Neuron (in vitro differentiated cells): ENCODE measurements at regions not wholly inside any gene's neighbourhood (a gene's known extent, or its start where the extent isn't known, plus 50 kb on each side); places are given as distances from the start of the nearest gene placed in this dataset.
"Not testable (repeated sequence)": the region's sequence is repeated elsewhere in the genome, so short reads cannot be mapped to it uniquely, and the experiment has no call there.

Experiments used
- H2AFZ ChIP-seq: one replicate; pipeline ENCODE4 v1.6.1; 2013; ENCODE audit warnings: low read depth, mild to moderate bottlenecking, inconsistent platforms, low read length, moderate library complexity
- H3K27me3 ChIP-seq: one replicate; pipeline ENCODE4 v1.6.1; 2013; ENCODE audit warnings: low read length; ENCODE audit not compliant: insufficient read depth
- H3K36me3 ChIP-seq: one replicate; pipeline ENCODE4 v1.6.1; 2013; ENCODE audit warnings: low read length; ENCODE audit not compliant: insufficient read depth
- H3K4me1 ChIP-seq: one replicate; pipeline ENCODE4 v1.6.1; 2013; ENCODE audit warnings: low read length; ENCODE audit not compliant: insufficient read depth
- H3K4me3 ChIP-seq: 2 replicates; pipeline ENCODE4 v1.5.1; 2013; ENCODE audit warnings: mild to moderate bottlenecking, low read length, moderate library complexity
- H3K9me3 ChIP-seq: one replicate; pipeline ENCODE4 v1.6.1; 2013; ENCODE audit warnings: low read length

- H3K4me3 ChIP-seq: no peak overlapping the region
- no peaks in the 10 kb centered on the region for H3K9me3 ChIP-seq
- H3K36me3 ChIP-seq: no peaks in the 10 kb centered on the region
- no peaks in the 10 kb centered on the region for H3K27me3 ChIP-seq
- H3K4me1 ChIP-seq: peaks cover 18% of the 10 kb centered on the region
- H2AFZ ChIP-seq: no peak overlapping the region
These were observed 377.7 kb downstream of the KCNRG start for GRCh38 chr13:50392977-50393376.

DNA sequence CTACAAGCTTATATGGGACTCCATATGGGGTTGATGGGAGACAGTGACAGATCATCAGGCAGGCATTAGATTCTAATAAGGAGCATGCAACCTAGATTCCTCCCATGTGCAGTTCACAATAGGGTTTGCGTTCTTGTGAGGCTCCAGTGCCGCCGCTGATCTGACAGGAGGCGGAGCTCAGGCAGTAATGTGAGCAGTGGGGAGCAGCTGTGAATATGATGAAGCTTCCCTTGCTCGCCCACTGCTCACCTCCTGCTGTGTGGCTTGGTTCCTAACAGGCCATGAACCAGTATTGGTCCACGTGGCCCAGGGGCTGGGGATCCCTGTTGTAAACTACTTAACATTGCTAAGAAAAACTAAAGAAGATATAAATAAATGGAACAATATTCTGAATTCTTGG, 378.4 kb downstream of the KCNRG start:
- no peak overlapping the region for H3K4me3 ChIP-seq
- no peaks in the 10 kb centered on the region for H3K9me3 ChIP-seq
- peaks cover 18% of the 10 kb centered on the region for H3K4me1 ChIP-seq
- H3K27me3 ChIP-seq: no peaks in the 10 kb centered on the region
- no peaks in the 10 kb centered on the region for H3K36me3 ChIP-seq
- no peak overlapping the region for H2AFZ ChIP-seq

GRCh38 chr13:50396001-50396400, 380.8 kb downstream of the KCNRG start:
- no peak overlapping the region for H3K4me3 ChIP-seq

DNA sequence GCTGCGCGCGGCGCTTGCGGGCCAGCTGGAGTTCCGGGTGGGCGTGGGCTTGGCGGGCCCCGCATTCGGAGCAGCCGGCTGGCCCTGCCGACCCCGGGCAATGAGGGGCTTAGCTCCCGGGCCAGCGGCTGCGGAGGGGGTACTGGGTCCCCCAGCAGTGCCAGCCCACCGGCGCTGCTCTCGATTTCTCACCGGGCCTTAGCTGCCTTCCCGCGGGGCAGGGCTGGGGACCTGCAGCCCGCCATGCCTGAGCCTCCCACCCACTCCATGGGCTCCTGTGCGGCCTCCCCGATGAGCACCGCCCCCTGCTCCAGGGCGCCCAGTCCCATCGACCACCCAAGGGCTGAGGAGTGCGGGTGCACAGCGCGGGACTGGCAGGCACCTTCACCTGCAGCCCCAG, 381.4 kb downstream of the KCNRG start:
- not testable (repeated sequence) for H2AFZ ChIP-seq, H3K9me3 ChIP-seq, H3K27me3 ChIP-seq, H3K4me3 ChIP-seq, H3K36me3 ChIP-seq
- peaks cover 21% of the 10 kb centered on the region for H3K4me1 ChIP-seq

More at GRCh38 chr13:50396001-50396400, 380.8 kb downstream of the KCNRG start:
- Histone ChIP-seq H2AFZ (no peak overlapping the region), H3K36me3 (no peaks in the 10 kb centered on the region), H3K27me3 (no peaks in the 10 kb centered on the region), H3K4me1 (peaks cover 19% of the 10 kb centered on the region), H3K9me3 (no peaks in the 10 kb centered on the region)

- Histone ChIP-seq H3K27me3 (no peaks in the 10 kb centered on the region), H2AFZ (no peak overlapping the region), H3K9me3 (no peaks in the 10 kb centered on the region), H3K36me3 (no peaks in the 10 kb centered on the region), H3K4me3 (no peak overlapping the region), H3K4me1 (peaks cover 3% of the 10 kb centered on the region)
These were observed 384.9 kb downstream of the KCNRG start for GRCh38 chr13:50400035-50400726.

DNA sequence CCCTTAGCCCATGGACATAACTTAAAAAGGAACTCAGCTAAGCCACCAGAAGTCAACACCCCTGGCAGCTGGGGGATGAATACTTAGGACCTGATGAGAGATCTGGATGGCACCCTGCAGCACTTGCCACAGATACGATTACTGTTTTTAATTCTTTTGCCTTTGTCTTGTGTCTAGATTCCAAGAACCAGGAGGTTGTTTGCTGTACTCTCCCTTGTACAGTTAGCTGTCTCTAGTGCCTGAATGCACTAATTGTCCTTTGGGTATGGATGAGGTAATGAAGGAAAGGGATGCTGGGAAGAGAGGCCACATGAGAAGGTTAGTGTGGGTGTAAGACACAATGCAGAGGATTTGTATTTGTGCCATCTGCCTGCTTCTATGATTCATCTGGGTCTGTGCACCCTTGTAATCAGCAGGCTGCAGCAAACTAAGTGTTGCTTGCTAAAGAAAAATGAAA, 385.8 kb downstream of the KCNRG start:
- Histone ChIP-seq H2AFZ (no peak overlapping the region), H3K27me3 (no peaks in the 10 kb centered on the region), H3K4me3 (no peak overlapping the region), H3K4me1 (peaks cover 3% of the 10 kb centered on the region), H3K9me3 (no peaks in the 10 kb centered on the region), H3K36me3 (no peaks in the 10 kb centered on the region)

GRCh38 chr13:50401721-50402465, 386.6 kb downstream of the KCNRG start:
- H3K36me3 ChIP-seq: no peaks in the 10 kb centered on the region
- no peaks in the 10 kb centered on the region for H3K9me3 ChIP-seq
- no peak overlapping the region for H2AFZ ChIP-seq
- peaks cover 3% of the 10 kb centered on the region for H3K4me1 ChIP-seq
- H3K27me3 ChIP-seq: no peaks in the 10 kb centered on the region
- H3K4me3 ChIP-seq: no peak overlapping the region

DNA sequence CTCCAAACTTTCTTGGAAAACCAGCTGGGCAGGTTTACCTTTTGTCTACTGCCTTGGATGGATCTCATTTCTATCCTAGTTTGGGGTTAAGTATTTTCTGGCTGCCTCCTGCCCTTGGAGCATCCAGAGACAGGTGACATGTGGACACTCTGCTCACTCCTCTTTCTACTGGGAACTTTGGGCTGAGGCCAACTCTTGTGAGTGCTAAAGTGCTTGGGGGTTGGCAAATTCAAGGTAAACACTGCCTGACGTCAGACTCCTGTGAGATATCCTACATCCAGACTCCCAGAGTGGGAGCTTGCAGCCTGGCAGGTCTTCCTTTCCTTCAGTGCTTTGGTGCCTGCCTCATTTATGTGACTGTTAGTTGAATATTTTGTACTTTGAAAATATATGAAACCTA, 388.1 kb downstream of the KCNRG start:
- Histone ChIP-seq H3K36me3 (no peaks in the 10 kb centered on the region), H3K9me3 (no peaks in the 10 kb centered on the region), H2AFZ (no peak overlapping the region), H3K4me3 (no peak overlapping the region), H3K4me1 (peaks cover 3% of the 10 kb centered on the region), H3K27me3 (no peaks in the 10 kb centered on the region)

GRCh38 chr13:50404116-50404515, 388.9 kb downstream of the KCNRG start:
- H3K4me3 ChIP-seq: no peak overlapping the region
- no peaks in the 10 kb centered on the region for H3K36me3 ChIP-seq
- no peaks in the 10 kb centered on the region for H3K27me3 ChIP-seq
- peaks cover 3% of the 10 kb centered on the region for H3K4me1 ChIP-seq
- no peak overlapping the region for H2AFZ ChIP-seq
- no peaks in the 10 kb centered on the region for H3K9me3 ChIP-seq

- Histone ChIP-seq H3K36me3 (no peaks in the 10 kb centered on the region), H3K27me3 (no peaks in the 10 kb centered on the region), H3K4me3 (no peak overlapping the region), H3K4me1 (peaks cover 3% of the 10 kb centered on the region), H2AFZ (no peak overlapping the region), H3K9me3 (no peaks in the 10 kb centered on the region)
These were observed 389.5 kb downstream of the KCNRG start for GRCh38 chr13:50404769-50405168.

DNA sequence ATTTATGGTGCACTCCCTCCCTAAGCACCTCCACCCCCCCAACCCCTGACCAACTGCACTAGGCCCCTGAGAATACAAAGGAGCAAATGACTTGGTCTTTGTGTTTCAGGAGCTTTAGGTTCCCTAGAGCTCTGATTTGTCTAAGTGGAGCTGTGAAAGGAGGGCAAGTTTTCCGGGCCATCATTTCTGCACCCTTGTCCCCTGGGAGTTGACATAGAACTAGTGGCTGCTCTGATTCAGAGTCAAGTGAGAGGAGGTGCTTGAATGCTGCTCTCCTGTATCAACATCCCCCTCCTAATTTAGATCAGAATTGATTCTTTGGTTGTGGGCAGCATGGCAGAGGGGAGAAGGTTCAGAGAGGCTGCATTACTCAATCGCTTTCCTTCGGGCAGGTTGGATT, 391.6 kb downstream of the KCNRG start:
- Histone ChIP-seq H3K4me3 (no peak overlapping the region), H3K36me3 (no peaks in the 10 kb centered on the region), H3K27me3 (no peaks in the 10 kb centered on the region), H2AFZ (no peak overlapping the region), H3K9me3 (no peaks in the 10 kb centered on the region), H3K4me1 (peaks cover 4% of the 10 kb centered on the region)

DNA sequence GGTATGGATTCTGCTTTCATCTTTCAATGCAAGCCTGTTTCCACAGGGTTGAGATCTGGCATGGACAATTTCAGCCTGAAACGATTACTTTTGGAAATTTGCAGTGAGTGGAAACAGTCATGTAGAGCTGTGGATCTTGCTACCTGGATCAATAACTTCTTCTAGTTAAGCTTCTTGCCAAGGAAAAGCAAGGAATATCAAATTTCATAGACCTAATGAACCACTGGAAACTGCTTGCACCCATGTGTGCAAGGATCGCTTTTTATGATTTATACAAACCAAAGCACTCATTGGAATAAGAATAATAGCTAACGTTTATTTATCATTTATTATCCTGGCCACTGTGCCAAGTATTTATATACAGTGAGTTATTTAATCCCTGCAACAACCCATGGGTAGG, 392.8 kb downstream of the KCNRG start:
- Histone ChIP-seq H3K27me3 (no peaks in the 10 kb centered on the region), H3K4me1 (peaks cover 4% of the 10 kb centered on the region), H2AFZ (no peak overlapping the region), H3K36me3 (no peaks in the 10 kb centered on the region), H3K4me3 (no peak overlapping the region), H3K9me3 (no peaks in the 10 kb centered on the region)

GRCh38 chr13:50409220-50409619, 394.0 kb downstream of the KCNRG start:
- Histone ChIP-seq H3K4me1 (peaks cover 4% of the 10 kb centered on the region), H3K36me3 (no peaks in the 10 kb centered on the region), H3K4me3 (no peak overlapping the region), H3K27me3 (no peaks in the 10 kb centered on the region), H3K9me3 (no peaks in the 10 kb centered on the region), H2AFZ (no peak overlapping the region)
